GM12873 (cell line): ENCODE measurements at regions not wholly inside any gene's neighbourhood (a gene's known extent, or its start where the extent isn't known, plus 50 kb on each side); places are given as distances from the start of the nearest gene placed in this dataset.

ENCODE experiments used
- CTCF ChIP-seq: IDR thresholded peaks from 2 replicates; pipeline ENCODE4 v1.5.1; 2012; ENCODE audit warnings: low read depth, mild to moderate bottlenecking, moderate library complexity, low read length, control low read depth; ENCODE audit not compliant: insufficient read depth; ENCODE audit errors: missing control alignments

- no peak for TF ChIP-seq CTCF
These were observed 191.6 kb upstream of the NUDT4 start for GRCh38 chr12:93186131-93186530.

GRCh38 chr12:93186621-93187020 lies 191.1 kb upstream of the NUDT4 start:
- no peak for TF ChIP-seq CTCF

GRCh38 chr12:93191423-93191822 lies 186.3 kb upstream of the NUDT4 start:
- no peak for TF ChIP-seq CTCF

GRCh38 chr12:93191956-93192355 lies 185.8 kb upstream of the NUDT4 start:
- no peak for TF ChIP-seq CTCF

GRCh38 chr12:93192878-93193277 lies 184.8 kb upstream of the NUDT4 start:
- no peak for TF ChIP-seq CTCF

- TF ChIP-seq CTCF: no peak
These were observed 182.2 kb upstream of the NUDT4 start for GRCh38 chr12:93195511-93195910.

- no peak for TF ChIP-seq CTCF
These were observed 180.6 kb upstream of the NUDT4 start for GRCh38 chr12:93197067-93197593.
